Neuron (in vitro differentiated cells): ENCODE measurements at regions not wholly inside any gene's neighbourhood (a gene's known extent, or its start where the extent isn't known, plus 50 kb on each side); places are given as distances from the start of the nearest gene placed in this dataset.

ENCODE experiments used
- H2AFZ ChIP-seq: one replicate; pipeline ENCODE4 v1.6.1; 2013; ENCODE audit warnings: low read depth, mild to moderate bottlenecking, inconsistent platforms, low read length, moderate library complexity
- H3K27me3 ChIP-seq: one replicate; pipeline ENCODE4 v1.6.1; 2013; ENCODE audit warnings: low read length; ENCODE audit not compliant: insufficient read depth
- H3K36me3 ChIP-seq: one replicate; pipeline ENCODE4 v1.6.1; 2013; ENCODE audit warnings: low read length; ENCODE audit not compliant: insufficient read depth
- H3K4me1 ChIP-seq: one replicate; pipeline ENCODE4 v1.6.1; 2013; ENCODE audit warnings: low read length; ENCODE audit not compliant: insufficient read depth
- H3K4me3 ChIP-seq: 2 replicates; pipeline ENCODE4 v1.5.1; 2013; ENCODE audit warnings: mild to moderate bottlenecking, low read length, moderate library complexity
- H3K9me3 ChIP-seq: one replicate; pipeline ENCODE4 v1.6.1; 2013; ENCODE audit warnings: low read length

DNA sequence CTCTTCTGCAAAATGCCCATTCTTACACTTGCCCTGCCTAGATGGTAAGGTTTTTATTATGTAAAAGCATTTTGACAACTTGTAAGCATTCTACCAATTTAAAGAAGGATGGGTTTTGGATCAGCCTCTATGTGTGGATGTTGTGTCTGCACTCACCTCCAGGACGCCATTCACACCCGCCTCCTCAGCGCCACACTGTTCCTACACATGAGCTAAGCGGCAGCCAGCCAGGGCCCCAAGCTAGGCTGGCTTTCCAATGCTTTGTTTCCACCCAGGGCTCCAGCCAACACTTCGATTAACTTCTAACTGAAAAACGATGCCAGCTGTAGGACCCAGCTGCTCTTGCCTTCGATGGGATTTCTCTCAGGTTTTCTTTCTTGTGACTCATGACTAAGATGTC lies 73.3 kb upstream of the FZD7 start:
- H3K4me3 ChIP-seq, result no peak overlapping the region
- H2AFZ ChIP-seq, result no peak overlapping the region
- H3K36me3 ChIP-seq, result no peaks in the 10 kb centered on the region
- peaks cover 47% of the 10 kb centered on the region for H3K4me1 ChIP-seq
- no peaks in the 10 kb centered on the region for H3K9me3 ChIP-seq
- no peaks in the 10 kb centered on the region for H3K27me3 ChIP-seq

DNA sequence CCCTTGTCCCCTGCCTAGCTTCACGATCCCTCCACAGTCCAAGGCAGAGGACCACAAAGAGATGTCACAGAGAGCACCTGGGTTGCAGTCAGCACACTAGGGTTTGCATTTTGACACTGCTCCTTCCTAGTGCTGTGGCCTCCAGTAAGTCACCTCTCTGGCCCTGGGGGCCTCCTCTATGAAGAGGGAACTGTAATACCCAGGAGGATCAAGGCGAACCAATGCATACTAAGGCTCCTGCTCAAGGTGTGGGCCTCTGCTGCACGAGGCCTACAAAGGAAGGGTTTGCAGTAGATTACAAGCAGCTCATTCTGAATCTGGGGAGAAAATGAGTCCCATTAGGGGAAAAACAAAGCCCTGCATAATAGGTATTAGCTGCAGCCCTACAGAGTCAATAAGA lies 72.3 kb upstream of the FZD7 start:
- no peaks in the 10 kb centered on the region for H3K36me3 ChIP-seq

DNA sequence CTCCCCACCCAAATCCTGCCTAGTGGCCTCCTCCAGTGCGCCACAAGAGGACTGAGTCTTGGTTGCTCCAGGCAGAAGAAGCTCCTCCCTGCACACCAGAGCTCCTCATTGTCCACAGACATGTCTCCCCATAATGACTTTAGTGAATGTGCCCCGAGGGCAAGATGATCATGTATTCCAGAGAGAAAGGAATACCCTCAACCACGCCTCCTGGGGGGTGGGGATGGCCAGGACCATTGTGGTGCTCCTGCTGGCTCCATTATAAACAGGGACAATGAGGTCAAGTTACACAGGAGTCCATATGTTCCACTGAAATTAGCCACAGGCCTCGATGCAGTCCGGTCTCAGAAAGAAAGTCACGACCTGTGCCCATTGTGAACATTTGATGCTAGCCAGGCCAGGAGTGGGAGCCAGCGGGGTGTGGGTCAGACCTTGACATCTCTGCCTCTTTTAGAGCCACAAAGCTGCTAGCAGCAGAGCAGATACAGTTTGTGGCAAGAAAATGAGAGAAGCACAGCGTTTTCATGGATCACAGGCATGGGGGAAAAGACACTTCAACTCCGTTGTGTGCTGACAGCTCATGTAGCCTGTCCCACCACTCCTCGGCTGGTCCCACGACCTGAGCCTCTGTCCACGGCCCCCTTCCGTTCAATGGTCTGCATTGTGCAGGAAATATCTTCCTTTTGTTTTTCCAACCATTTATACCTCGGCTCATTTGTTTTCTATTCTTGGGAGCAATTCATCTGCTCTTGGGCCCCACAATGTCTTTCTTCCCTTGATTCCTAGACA lies 70.7 kb upstream of the FZD7 start:
- H3K27me3 ChIP-seq, result no peaks in the 10 kb centered on the region
- H3K4me3 ChIP-seq, result no peak overlapping the region
- peaks cover 47% of the 10 kb centered on the region for H3K4me1 ChIP-seq
- H3K36me3 ChIP-seq, result no peaks in the 10 kb centered on the region
- no peak overlapping the region for H2AFZ ChIP-seq
- H3K9me3 ChIP-seq, result no peaks in the 10 kb centered on the region

More for the DNA sequence above, 72.3 kb upstream of the FZD7 start:
- peaks cover 40% of the 10 kb centered on the region for H3K4me1 ChIP-seq
- H3K27me3 ChIP-seq, result no peaks in the 10 kb centered on the region
- no peak overlapping the region for H2AFZ ChIP-seq
- H3K9me3 ChIP-seq, result no peaks in the 10 kb centered on the region
- H3K4me3 ChIP-seq, result no peak overlapping the region

DNA sequence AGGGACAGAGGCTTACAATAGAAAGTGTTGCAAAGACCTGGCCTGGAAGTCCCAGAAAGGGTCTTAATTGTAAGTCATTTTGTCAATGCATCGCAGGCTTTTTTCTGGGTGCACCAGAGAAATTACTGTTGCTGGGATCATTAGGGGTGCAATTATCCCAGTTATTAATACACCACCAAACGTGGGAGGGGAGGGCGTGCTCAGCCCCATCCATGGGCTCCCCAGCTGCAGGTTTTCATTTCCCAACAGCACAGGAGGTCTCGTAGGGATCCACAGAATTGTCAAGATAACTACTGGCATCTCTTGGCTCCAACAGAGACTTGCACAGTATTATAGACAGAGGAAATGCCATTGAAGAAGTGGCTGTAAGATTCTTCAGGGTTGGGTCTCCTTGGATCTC lies 69.6 kb upstream of the FZD7 start:
- Histone ChIP-seq H3K4me3 (no peak overlapping the region), H3K4me1 (peaks cover 49% of the 10 kb centered on the region), H3K27me3 (no peaks in the 10 kb centered on the region)

DNA sequence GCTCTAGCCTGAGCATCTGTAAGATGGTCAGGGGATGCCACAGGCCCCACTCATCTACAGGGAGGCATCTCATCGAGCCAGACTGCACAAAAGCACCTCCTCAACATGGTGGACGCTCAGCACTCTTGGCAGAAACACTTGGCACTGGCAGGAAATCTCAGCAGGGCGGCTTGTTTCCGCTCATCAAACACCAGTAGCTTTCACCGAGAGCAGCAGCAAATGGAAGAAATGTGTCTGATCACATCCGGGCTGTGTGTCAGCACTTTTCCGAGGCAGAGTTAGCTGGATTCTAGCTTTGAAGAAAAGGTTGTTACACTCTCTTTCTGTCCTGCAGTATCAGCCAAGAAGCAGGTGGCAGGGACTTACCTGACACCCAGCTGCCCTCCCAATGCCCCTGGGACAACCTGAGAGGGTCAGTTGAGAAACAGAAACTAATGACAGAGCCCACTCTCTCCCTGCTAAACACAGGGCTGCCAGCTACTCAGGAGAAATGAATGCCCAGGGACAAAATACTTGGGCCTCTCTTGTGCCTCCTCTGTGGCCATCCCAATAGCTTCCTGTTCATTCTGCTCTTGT lies 68.9 kb upstream of the FZD7 start:
- Histone ChIP-seq H3K27me3 (no peaks in the 10 kb centered on the region), H3K4me1 (peaks cover 50% of the 10 kb centered on the region), H3K9me3 (no peaks in the 10 kb centered on the region), H3K4me3 (no peak overlapping the region), H2AFZ (no peak overlapping the region), H3K36me3 (no peaks in the 10 kb centered on the region)

More for the DNA sequence above, 69.6 kb upstream of the FZD7 start:
- no peaks in the 10 kb centered on the region for H3K36me3 ChIP-seq
- H3K9me3 ChIP-seq, result no peaks in the 10 kb centered on the region
- no peak overlapping the region for H2AFZ ChIP-seq

DNA sequence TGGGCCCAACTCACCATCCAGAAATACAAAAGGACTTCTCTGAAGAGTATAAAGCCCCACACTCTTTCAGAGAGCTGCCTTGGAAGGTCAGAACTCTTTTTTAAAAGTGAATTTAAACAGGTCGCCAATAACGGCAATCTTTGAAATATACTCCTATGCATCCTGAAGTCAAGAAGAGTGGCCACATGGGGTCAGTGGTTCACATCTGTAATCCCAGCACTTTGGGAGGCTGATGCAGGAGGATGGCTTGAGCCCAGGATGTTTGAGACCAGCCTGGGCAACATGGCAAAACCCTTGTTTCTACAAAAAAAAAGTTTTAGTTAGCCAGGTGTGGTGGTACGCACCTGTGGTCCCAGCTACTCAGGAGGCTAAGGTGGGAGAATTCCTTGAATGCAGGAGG lies 68.1 kb upstream of the FZD7 start:
- peaks cover 50% of the 10 kb centered on the region for H3K4me1 ChIP-seq
- H3K36me3 ChIP-seq, result no peaks in the 10 kb centered on the region
- H2AFZ ChIP-seq, result no peak overlapping the region
- no peaks in the 10 kb centered on the region for H3K27me3 ChIP-seq
- no peak overlapping the region for H3K4me3 ChIP-seq
- no peaks in the 10 kb centered on the region for H3K9me3 ChIP-seq

DNA sequence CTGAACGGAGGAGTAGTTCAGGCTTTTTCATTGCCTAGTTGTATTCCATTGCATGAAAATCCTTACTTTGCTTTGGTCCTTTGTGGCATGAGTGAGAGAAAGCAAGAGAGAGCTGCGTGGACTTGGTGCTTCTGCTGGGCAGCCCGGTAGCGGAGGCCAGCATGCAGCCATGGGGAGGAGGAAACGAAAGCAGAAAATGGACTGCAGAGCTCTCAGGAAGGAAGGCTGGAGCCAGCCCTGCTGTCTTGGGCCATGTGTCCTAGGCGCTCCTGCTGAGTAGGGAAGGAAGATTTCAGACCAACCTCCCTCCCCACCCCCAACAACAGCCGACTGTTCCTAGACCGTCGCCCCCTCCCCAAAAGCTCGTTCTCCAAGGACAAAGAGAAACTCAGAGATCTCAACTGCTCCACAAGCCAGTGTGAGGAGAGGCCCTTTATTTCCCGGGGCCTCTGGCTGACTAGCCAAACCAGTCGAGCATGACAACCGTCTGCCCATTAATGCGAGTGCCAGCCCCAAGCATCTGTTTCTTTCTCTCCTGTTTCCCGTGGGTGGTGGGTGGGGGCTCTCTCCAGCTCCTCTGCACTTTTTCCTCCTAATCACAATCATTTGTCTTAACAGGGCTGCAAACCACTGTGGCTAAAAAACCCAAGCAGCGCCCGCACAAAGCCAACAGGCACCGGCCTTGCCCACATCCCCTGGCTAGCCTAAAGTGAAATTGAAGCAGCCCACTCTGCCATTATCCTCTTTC lies 66.8 kb upstream of the FZD7 start:
- peaks cover 2% of the 10 kb centered on the region for H3K9me3 ChIP-seq
- H3K27me3 ChIP-seq, result no peaks in the 10 kb centered on the region
- H2AFZ ChIP-seq, result no peak overlapping the region
- H3K4me1 ChIP-seq, result peaks cover 53% of the 10 kb centered on the region
- no peak overlapping the region for H3K4me3 ChIP-seq
- H3K36me3 ChIP-seq, result no peaks in the 10 kb centered on the region

DNA sequence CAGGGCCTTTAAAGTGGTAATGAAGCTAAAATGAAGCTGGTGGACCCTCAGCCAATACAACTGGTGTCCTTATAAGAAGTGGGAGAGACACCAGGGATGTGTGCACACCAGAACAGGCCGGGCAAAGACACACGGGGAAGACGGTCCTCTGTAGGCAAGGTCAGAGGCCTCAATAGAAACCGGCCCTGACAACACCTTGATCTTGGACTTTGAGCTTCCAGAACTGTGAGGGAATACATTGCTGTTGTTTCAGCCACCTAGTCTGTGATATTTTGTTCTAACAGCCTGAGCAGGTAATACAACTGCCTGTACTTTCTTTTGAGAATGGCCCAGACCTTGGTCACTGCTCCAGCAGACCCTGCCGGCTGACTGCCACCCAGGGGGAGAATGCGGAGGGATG lies 65.6 kb upstream of the FZD7 start:
- Histone ChIP-seq H2AFZ (no peak overlapping the region), H3K27me3 (no peaks in the 10 kb centered on the region), H3K4me1 (peaks cover 55% of the 10 kb centered on the region), H3K9me3 (peaks cover 2% of the 10 kb centered on the region), H3K36me3 (no peaks in the 10 kb centered on the region), H3K4me3 (no peak overlapping the region)

DNA sequence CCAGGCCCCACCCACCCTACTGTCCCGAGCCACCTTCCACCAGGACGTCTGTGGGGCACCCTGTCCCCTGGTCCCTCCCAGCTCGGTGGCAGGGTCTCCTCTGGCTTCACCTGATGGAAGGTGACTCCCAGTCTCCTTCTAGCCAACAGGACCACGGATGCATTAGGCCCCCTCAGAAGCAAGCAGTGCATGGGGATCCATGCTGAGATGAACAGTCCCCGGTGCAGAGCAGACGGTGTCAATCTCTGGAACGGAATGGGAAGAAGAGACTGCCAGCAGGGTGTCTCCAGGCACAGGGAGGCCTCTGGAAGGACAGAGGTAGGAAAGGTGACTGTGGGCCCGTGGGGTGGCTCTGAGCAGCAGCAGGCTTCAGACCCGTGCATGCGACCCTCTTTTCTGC lies 65.2 kb upstream of the FZD7 start:
- Histone ChIP-seq H3K9me3 (peaks cover 2% of the 10 kb centered on the region), H3K27me3 (no peaks in the 10 kb centered on the region), H3K36me3 (no peaks in the 10 kb centered on the region), H3K4me3 (no peak overlapping the region), H2AFZ (no peak overlapping the region), H3K4me1 (peaks cover 55% of the 10 kb centered on the region)

DNA sequence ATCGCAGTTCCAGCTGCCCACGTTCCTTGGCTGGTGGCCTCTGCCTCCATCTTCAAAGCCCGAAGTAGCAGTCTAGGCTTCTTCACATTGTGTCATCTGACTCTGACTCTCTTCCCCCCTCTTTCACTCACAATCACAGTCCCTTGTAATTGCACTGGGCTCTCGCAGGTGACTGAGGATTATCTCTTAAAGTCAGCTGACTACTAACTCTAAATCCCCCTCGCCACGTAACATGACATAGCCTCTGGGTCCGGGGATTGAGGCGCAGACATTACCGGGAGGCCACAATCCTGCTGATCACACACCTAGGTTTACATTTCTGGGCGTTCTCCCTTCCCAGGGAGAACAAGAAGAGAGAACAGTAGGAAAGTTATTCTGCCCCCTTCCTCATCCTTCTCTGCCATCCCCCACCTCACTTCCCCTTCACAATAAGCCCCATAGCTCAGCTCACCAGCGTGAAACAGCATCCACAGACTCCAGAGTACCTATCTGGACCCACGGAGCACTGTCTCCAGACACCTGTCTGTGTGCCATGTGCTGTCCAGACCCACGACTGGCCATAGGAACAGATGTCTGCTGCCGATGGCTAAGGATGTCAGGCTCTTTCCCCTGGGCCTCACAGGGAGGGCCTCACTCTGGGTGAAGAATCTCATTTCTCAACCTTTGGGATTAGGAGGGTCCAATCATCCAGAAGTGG lies 64.3 kb upstream of the FZD7 start:
- Histone ChIP-seq H3K4me1 (peaks cover 55% of the 10 kb centered on the region), H3K9me3 (peaks cover 2% of the 10 kb centered on the region), H3K4me3 (no peak overlapping the region), H2AFZ (no peak overlapping the region), H3K36me3 (no peaks in the 10 kb centered on the region), H3K27me3 (no peaks in the 10 kb centered on the region)

DNA sequence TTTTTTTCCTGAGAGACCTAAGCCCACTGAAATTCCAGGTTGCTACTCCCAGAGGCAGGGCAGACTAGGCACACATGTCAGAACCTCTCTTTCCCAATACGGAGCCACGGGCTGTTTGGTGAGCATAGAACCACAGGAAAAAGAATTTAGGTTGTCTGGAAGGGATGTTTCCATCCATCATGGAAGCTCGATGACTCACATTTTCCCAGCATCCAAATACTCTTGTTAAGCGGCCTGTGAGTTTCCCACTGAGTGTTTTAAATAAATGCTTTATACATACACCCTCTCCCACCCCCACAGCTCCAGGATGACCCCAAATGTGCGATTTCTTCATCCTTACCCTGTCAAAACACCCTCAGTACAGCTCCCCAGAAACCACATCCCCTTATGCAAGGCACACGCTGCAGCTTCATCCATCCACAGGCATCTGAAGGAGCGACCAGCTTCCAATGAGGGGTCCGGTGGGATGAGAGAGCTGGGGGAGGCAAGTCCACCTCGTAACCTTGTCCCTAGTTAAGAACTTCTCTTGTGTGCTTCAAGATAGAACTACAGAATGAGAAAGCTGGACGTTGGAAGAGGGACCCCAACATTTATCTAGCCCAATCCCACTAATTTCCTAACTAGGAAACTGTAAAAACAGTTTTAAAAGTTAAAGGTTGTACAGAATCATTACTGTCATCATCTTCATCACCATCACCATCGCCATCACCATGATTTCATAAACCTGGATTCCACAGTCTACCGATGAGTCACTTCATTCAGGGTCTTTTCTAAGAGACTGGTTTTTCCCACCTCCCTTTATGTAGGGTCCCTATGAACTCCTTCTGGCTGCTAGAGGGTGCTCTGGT lies 63.5 kb upstream of the FZD7 start:
- Histone ChIP-seq H3K4me1 (peaks cover 53% of the 10 kb centered on the region), H3K36me3 (no peaks in the 10 kb centered on the region), H3K4me3 (no peak overlapping the region), H3K27me3 (no peaks in the 10 kb centered on the region), H2AFZ (no peak overlapping the region), H3K9me3 (peaks cover 2% of the 10 kb centered on the region)

DNA sequence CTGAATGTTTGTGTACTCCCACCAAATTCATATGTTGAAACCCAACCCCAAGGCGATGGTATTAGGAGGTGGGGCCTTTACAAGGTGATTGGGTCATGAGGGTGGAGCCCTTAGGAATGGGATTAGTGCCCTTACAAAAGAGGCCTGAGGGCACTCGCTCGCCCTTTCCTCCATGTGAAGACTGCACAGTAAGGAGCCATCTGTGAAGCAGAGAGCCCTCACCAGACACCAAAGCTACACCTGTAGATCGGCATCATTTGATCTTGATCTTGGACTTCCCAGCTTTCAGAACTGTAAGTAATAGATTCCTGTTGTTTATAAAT lies 62.9 kb upstream of the FZD7 start:
- Histone ChIP-seq H3K36me3 (no peaks in the 10 kb centered on the region), H3K4me3 (no peak overlapping the region), H3K9me3 (peaks cover 2% of the 10 kb centered on the region), H2AFZ (no peak overlapping the region), H3K27me3 (no peaks in the 10 kb centered on the region), H3K4me1 (peaks cover 51% of the 10 kb centered on the region)
